ENCODE measurements at regions not wholly inside any gene's neighbourhood (a gene's known extent, or its start where the extent isn't known, plus 50 kb on each side); places are given as distances from the start of the nearest gene placed in this dataset.

GRCh38 chr18:47585136-47585535 is 333.7 kb upstream of the SKOR2 start:
- DNase-seq (ENCODE audit: low read depth in 1 of 2, low spot score in 1 of 2) (no peak), ATAC-seq (no peak), FAIRE-seq (no peak)
- ChIA-PET POLR2A (no interaction called here), CTCF (no interaction called here)
- H3K4me1 ChIP-seq: no peaks in the 10 kb centered on the region
- TF ChIP-seq JUNB (IDR thresholded peaks at IDR 0.05): no peak
- TF ChIP-seq FOXS1 (CRISPR knock-in tag; IDR thresholded peaks at IDR 0.05): no peak
- no peak for TF ChIP-seq CEBPB (IDR thresholded peaks at IDR 0.05)
- no peak for TF ChIP-seq MAX (IDR thresholded peaks at IDR 0.05)
- no peak for TF ChIP-seq HDAC2 (IDR thresholded peaks at IDR 0.05)
- TF ChIP-seq HOXA7 (CRISPR knock-in tag; IDR thresholded peaks at IDR 0.05): no peak
- TF ChIP-seq POLR2A (IDR thresholded peaks at IDR 0.05; ENCODE audit: low read length): no peak
- TF ChIP-seq PHF8 (IDR thresholded peaks at IDR 0.05; ENCODE audit: borderline replicate concordance, low read depth): no peak
- no peak for TF ChIP-seq MAFK (IDR thresholded peaks at IDR 0.05; ENCODE audit: partially characterized antibody)
- TF ChIP-seq, protein P1, sequence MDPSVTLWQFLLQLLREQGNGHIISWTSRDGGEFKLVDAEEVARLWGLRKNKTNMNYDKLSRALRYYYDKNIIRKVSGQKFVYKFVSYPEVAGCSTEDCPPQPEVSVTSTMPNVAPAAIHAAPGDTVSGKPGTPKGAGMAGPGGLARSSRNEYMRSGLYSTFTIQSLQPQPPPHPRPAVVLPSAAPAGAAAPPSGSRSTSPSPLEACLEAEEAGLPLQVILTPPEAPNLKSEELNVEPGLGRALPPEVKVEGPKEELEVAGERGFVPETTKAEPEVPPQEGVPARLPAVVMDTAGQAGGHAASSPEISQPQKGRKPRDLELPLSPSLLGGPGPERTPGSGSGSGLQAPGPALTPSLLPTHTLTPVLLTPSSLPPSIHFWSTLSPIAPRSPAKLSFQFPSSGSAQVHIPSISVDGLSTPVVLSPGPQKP (IDR thresholded peaks at IDR 0.05; ENCODE audit: low read depth, low read length): no peak
- TF ChIP-seq EP300 (IDR thresholded peaks at IDR 0.05): no peak
- TF ChIP-seq JUN (IDR thresholded peaks at IDR 0.05): no peak
- no peak for TF ChIP-seq MYC (IDR thresholded peaks at IDR 0.05; ENCODE audit: borderline replicate concordance, low read length)
- WGBS (ENCODE audit: missing lambda C conversion rate): 29% methylated on average over 5 of the region's 5 CpGs
- H3K27ac ChIP-seq: no peak overlapping the region
- H3K4me2 ChIP-seq: no peak overlapping the region
- no peaks in the 10 kb centered on the region for H3K9me3 ChIP-seq
- no peak overlapping the region for H3K4me3 ChIP-seq

- no peak for FAIRE-seq
- H3K27ac ChIP-seq: no peak overlapping the region
- no peak for DNase-seq (ENCODE audit: low read depth in 1 of 2, low spot score in 1 of 2)
Observed at GRCh38 chr18:47582093-47582492, 330.6 kb upstream of the SKOR2 start.

DNA sequence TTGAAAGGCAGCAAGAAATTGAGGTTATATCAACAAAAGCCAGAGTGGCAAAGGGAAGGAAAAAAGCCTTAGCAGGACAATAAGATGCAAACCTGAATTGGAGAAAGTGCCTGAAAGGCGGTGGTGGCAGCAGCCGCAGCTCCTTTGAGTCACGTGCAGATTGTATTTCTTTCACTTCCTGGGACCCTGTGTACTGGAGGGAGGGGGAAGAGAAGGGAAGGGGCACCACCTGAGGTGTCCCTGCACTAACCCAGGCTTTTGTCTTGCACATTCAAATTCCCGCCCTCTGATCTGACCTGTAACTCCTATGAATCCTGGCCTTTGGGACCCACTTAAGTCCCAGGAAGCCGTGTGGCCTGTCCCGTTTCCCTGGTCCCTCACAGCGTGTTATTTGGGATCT is 326.1 kb upstream of the SKOR2 start:
- H3K4me2 ChIP-seq: no peak overlapping the region
- no peak for ATAC-seq
- H3K9me3 ChIP-seq: no peaks in the 10 kb centered on the region
- H3K4me3 ChIP-seq: no peak overlapping the region
- ChIA-PET CTCF (interaction anchor here (1.4 kb wide), 1 partner anchor 10 kb away, joined by 4 read pairs; no protein-coding TSS in a partner anchor), POLR2A (no interaction called here)
- no peak for FAIRE-seq
- no peaks in the 10 kb centered on the region for H3K4me1 ChIP-seq
- 25% methylated on average over 7 of the region's 7 CpGs for WGBS (ENCODE audit: missing lambda C conversion rate)
- no peak overlapping the region for H3K27ac ChIP-seq
- no peak for DNase-seq (ENCODE audit: low read depth in 1 of 2, low spot score in 1 of 2)
- TF ChIP-seq EHMT2 (IDR thresholded peaks at IDR 0.05; ENCODE audit: low read depth): no peak
- TF ChIP-seq REST (IDR thresholded peaks at IDR 0.05): no peak
- no peak for TF ChIP-seq RAD21 (conservative IDR thresholded peaks at IDR 0.05 in 1 of 2, IDR thresholded peaks at IDR 0.05 in 1 of 2)
- no peak for TF ChIP-seq CBX2 (IDR thresholded peaks at IDR 0.05; ENCODE audit: borderline replicate concordance, low read depth)
- TF ChIP-seq, protein P2, sequence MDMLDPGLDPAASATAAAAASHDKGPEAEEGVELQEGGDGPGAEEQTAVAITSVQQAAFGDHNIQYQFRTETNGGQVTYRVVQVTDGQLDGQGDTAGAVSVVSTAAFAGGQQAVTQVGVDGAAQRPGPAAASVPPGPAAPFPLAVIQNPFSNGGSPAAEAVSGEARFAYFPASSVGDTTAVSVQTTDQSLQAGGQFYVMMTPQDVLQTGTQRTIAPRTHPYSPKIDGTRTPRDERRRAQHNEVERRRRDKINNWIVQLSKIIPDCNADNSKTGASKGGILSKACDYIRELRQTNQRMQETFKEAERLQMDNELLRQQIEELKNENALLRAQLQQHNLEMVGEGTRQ (IDR thresholded peaks at IDR 0.05): no peak
- TF ChIP-seq CBX8 (IDR thresholded peaks at IDR 0.05): no peak
- TF ChIP-seq ZC3H11A (IDR thresholded peaks at IDR 0.05): no peak
- TF ChIP-seq FOSL2 (IDR thresholded peaks at IDR 0.05): no peak
- no peak for TF ChIP-seq FOSL2 (CRISPR knock-in tag; IDR thresholded peaks at IDR 0.05)

More at GRCh38 chr18:47582093-47582492, 330.6 kb upstream of the SKOR2 start:
- CTCF ChIA-PET: interaction anchor here (1.0 to 1.2 kb wide), 2 partner anchors 18 to 167 kb away, joined by 3 read pairs; no protein-coding TSS in a partner anchor
- TF ChIP-seq MAZ (IDR thresholded peaks at IDR 0.05; ENCODE audit: borderline replicate concordance, low read depth, low read length) (no peak), HOXA7 (CRISPR knock-in tag; IDR thresholded peaks at IDR 0.05) (no peak), ZC3H11A (IDR thresholded peaks at IDR 0.05) (no peak), PHF8 (IDR thresholded peaks at IDR 0.05; ENCODE audit: borderline replicate concordance, low read depth) (no peak), CEBPB (IDR thresholded peaks at IDR 0.05) (no peak)
- TF ChIP-seq, protein P3, sequence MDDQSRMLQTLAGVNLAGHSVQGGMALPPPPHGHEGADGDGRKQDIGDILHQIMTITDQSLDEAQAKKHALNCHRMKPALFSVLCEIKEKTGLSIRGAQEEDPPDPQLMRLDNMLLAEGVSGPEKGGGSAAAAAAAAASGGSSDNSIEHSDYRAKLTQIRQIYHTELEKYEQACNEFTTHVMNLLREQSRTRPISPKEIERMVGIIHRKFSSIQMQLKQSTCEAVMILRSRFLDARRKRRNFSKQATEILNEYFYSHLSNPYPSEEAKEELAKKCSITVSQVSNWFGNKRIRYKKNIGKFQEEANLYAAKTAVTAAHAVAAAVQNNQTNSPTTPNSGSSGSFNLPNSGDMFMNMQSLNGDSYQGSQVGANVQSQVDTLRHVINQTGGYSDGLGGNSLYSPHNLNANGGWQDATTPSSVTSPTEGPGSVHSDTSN (IDR thresholded peaks at IDR 0.05): no peak
- TF ChIP-seq, protein P4, sequence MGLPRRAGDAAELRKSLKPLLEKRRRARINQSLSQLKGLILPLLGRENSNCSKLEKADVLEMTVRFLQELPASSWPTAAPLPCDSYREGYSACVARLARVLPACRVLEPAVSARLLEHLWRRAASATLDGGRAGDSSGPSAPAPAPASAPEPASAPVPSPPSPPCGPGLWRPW (IDR thresholded peaks at IDR 0.05): no peak
- no peaks in the 10 kb centered on the region for H3K4me1 ChIP-seq
- ATAC-seq: no peak
- H3K4me3 ChIP-seq: no peak overlapping the region
- 0% methylated on average over 1 of the region's 3 CpGs for WGBS (ENCODE audit: missing lambda C conversion rate)
- H3K9me3 ChIP-seq: no peaks in the 10 kb centered on the region
- no peak overlapping the region for H3K4me2 ChIP-seq
- POLR2A ChIA-PET: no interaction called here

Measured in A549 (cell line).